Right cardiac atrium (tissue), 5 donors: ENCODE measurements at regions not wholly inside any gene's neighbourhood (a gene's known extent, or its start where the extent isn't known, plus 50 kb on each side); places are given as distances from the start of the nearest gene placed in this dataset.

Experiments used
- ATAC-seq, 2 donors: fragments of 200-7000 bp; cut with Tn5 transposase; one replicate each; pipeline versions ENCODE4 v1.8.0 to v1.9.1; 2020; ENCODE audit warnings: moderate library complexity in 2 of 2, mild to moderate bottlenecking in 1 of 2
- DNase-seq, 3 donors: peaks; one replicate each; pipeline ENCODE4 v3.0.0-alpha.2; 2020
- H3K27ac ChIP-seq: one replicate; pipeline ENCODE4 v1.5.1; 2013; ENCODE audit warnings: mild to moderate bottlenecking, low read length, control low read depth, moderate library complexity
- H3K27me3 ChIP-seq: one replicate; pipeline ENCODE4 v1.6.1; 2013; ENCODE audit not compliant: control insufficient read depth, insufficient read depth
- H3K4me1 ChIP-seq: one replicate; pipeline ENCODE4 v1.6.1; 2013; ENCODE audit warnings: low read length; ENCODE audit not compliant: control insufficient read depth, insufficient read depth
- H3K4me3 ChIP-seq: one replicate; pipeline ENCODE4 v1.5.1; 2013; ENCODE audit warnings: low read length, control low read depth
- H3K9me3 ChIP-seq: one replicate; pipeline ENCODE4 v1.6.1; 2013; ENCODE audit warnings: low read length; ENCODE audit not compliant: control insufficient read depth
- WGBS: extraction: QIAGEN DNeasy Blood & Tissue Kit; methylation state at CpG from one replicate; pipeline ENCODE4 v1.1.7; 2013; 5-methylcytosine and 5-hydroxymethylcytosine counted together
- intact Hi-C, 4 donors: fragments of 100-400 bp; cut with DNase I; formaldehyde crosslinking; loops; one replicate each; pipeline versions ENCODE4 v1.11.0 to v1.14.0; 2022 to 2023
- donor health status: healthy with polysubstance abuse.
- donor health status: DM: no; HTN: yes; CAD: no.
- donor health status: DM: no; HTN: no; CAD: no.
- donor health status: DM: no; HTN: yes; CAD: no; lungs with severe emphysema.
- donor health status: DM: yes; HTN: yes; CAD: no.

GRCh38 chr20:57078116-57078515 is 188.3 kb downstream of the BMP7 start:
- DNase-seq: no peak
- peaks cover 2% of the 10 kb centered on the region for H3K9me3 ChIP-seq
- no peaks in the 10 kb centered on the region for H3K27me3 ChIP-seq
- H3K4me3 ChIP-seq: no peak overlapping the region
- no peak for ATAC-seq
- WGBS: 73% methylated on average over 1 of the region's 1 CpG
- intact Hi-C loops: no loop called here
- H3K4me1 ChIP-seq: no peaks in the 10 kb centered on the region
- no peak overlapping the region for H3K27ac ChIP-seq

DNA sequence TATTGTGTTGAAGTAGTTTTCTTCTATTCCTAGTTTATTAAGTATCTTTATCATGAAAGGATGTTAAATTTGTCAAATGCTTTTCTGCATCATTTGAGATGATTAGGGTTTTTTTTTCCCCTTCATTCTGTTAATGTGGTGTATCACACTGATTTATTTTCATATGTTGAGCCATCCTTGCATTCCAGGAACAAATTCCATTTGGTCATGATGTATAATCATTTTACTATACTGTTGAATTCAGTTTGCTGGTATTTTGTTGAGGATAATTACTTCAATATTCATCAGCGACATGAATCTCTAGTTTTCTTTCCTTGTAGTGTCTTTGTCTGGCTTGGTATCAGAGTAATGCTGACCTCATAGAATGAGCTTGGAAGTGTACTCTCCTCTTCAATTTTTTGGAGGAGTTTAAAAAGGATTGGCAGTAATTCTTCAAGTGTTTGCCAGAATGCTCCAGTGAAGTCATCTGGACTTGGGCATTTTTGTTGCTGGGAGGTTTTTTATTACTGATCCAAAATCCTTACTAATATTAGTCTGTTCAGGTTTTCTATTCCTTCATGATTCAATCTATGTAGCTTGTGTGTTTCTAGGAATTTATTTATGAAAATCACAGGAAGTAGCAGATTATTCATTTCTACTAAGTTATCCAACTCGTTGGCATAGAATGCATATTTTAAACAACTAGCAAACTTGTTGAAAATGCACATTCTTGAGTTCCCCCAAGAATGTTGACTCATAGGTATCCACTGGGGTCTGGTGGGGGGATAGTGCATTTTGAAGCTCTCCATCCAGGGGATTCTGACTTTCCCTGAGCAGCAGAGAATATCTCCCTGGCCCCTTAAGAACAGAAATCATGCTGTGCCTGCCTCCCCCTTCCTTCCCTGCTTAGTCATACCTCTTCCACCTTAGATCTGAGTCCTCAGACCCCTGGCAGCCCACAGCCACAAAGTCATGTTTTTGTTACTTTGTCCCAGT is 187.1 kb downstream of the BMP7 start:
- DNase-seq: no peak
- H3K4me3 ChIP-seq: no peak overlapping the region
- ATAC-seq: no peak
- 46% methylated on average over 2 of the region's 2 CpGs for WGBS
- H3K27me3 ChIP-seq: no peaks in the 10 kb centered on the region
- intact Hi-C loops: no loop called here
- H3K9me3 ChIP-seq: peaks cover 2% of the 10 kb centered on the region
- no peak overlapping the region for H3K27ac ChIP-seq
- H3K4me1 ChIP-seq: no peaks in the 10 kb centered on the region

DNA sequence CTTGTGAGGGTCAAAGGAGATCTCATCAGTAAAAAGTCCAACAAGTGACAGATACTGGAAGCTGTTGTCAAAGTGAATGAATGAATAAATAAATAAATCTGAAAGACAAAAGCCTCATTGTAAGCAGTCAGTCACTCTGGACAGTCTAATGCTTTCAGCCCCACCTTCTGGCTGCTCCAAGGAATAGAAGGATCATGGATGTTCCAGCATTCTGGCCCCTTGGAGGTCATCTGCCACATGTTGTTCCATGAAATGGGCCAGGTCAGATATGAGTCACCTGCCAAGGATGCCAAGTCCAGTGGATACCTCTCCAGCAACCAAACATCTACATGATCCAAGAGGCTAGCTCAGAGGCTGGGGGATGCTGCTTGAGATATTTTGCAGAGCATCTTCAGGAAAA is 185.6 kb downstream of the BMP7 start:
- intact Hi-C loops: no loop called here
- no peak for ATAC-seq

DNA sequence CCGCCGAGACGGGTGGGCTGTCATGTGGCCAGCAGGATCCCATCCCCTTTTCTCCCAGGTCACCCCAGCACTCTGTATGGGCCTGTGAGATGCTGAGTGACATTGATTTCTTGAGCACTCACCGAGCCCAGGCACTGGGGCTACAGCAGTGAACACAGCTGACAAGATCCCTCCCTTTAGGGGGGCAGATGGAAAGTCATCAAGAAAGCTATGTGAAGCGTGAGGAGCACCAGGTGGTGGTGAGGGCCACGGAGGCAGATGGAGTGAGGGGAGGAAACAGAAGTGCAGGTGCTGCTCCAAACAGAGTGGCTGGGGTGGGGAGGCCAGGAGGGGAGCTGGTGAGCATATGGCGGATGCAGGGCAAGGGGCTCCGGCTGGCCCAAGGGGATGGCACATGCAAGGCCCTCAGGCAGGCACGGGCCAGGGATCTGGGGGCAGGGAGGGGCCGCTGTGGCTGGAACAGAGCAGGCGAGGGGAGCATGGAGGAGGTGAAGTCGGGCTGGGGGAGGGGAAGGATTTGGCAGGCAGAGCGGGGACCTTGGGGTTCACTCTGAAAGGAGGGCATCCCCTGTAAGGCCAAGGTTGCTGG is 184.0 kb downstream of the BMP7 start:
- H3K27me3 ChIP-seq: no peaks in the 10 kb centered on the region
- no peak for DNase-seq
- H3K9me3 ChIP-seq: no peaks in the 10 kb centered on the region
- WGBS: 73% methylated on average over 13 of the region's 13 CpGs
- intact Hi-C loops: no loop called here
- no peak overlapping the region for H3K27ac ChIP-seq
- H3K4me1 ChIP-seq: no peaks in the 10 kb centered on the region
- ATAC-seq: peak in 1 of 2 donors; percentile 25
- no peak overlapping the region for H3K4me3 ChIP-seq

More for the DNA sequence above, 185.6 kb downstream of the BMP7 start:
- Histone ChIP-seq H3K4me1 (no peaks in the 10 kb centered on the region), H3K4me3 (no peak overlapping the region), H3K9me3 (peaks cover 2% of the 10 kb centered on the region), H3K27me3 (no peaks in the 10 kb centered on the region), H3K27ac (no peak overlapping the region)
- DNase-seq: no peak

GRCh38 chr20:57083072-57083471 is 183.4 kb downstream of the BMP7 start:
- 83% methylated on average over 9 of the region's 9 CpGs for WGBS
- no peaks in the 10 kb centered on the region for H3K27me3 ChIP-seq
- ATAC-seq: peak in 1 of 2 donors; percentile 12

GRCh38 chr20:57086066-57086465 is 180.4 kb downstream of the BMP7 start:
- Histone ChIP-seq H3K4me3 (no peak overlapping the region), H3K27me3 (no peaks in the 10 kb centered on the region), H3K27ac (no peak overlapping the region), H3K9me3 (no peaks in the 10 kb centered on the region), H3K4me1 (no peaks in the 10 kb centered on the region)
- 82% methylated on average over 8 of the region's 8 CpGs for WGBS
- DNase-seq (no peak), ATAC-seq (no peak)
- intact Hi-C loops: loop anchor here in 1 of 4 donors (5.0 kb wide), 2 partner anchors 246 to 261 kb away; no protein-coding TSS in a partner anchor

More at GRCh38 chr20:57083072-57083471, 183.4 kb downstream of the BMP7 start:
- DNase-seq: no peak
- no peaks in the 10 kb centered on the region for H3K9me3 ChIP-seq
- H3K27ac ChIP-seq: no peak overlapping the region
- intact Hi-C loops: no loop called here
- no peak overlapping the region for H3K4me3 ChIP-seq
- H3K4me1 ChIP-seq: no peaks in the 10 kb centered on the region

- H3K9me3 ChIP-seq: no peaks in the 10 kb centered on the region
- H3K4me3 ChIP-seq: no peak overlapping the region
- H3K27ac ChIP-seq: no peak overlapping the region
- DNase-seq (no peak), ATAC-seq (no peak)
- H3K4me1 ChIP-seq: no peaks in the 10 kb centered on the region
- intact Hi-C loops: loop anchor here in 1 of 4 donors (5.0 kb wide), 2 partner anchors 245 to 260 kb away; no protein-coding TSS in a partner anchor
- no peaks in the 10 kb centered on the region for H3K27me3 ChIP-seq
- WGBS: 57% methylated on average over 16 of the region's 16 CpGs
Measured at GRCh38 chr20:57087102-57087501, 179.3 kb downstream of the BMP7 start.

GRCh38 chr20:57087705-57088104 is 178.7 kb downstream of the BMP7 start:
- no peaks in the 10 kb centered on the region for H3K4me1 ChIP-seq
- DNase-seq: no peak
- no peaks in the 10 kb centered on the region for H3K27me3 ChIP-seq
- ATAC-seq: no peak
- intact Hi-C loops: loop anchor here in 2 of 4 donors (2.0 to 5.0 kb wide), 3 partner anchors 245 to 260 kb away; no protein-coding TSS in a partner anchor
- WGBS: 82% methylated on average over 7 of the region's 7 CpGs
- H3K27ac ChIP-seq: no peak overlapping the region
- no peak overlapping the region for H3K4me3 ChIP-seq
- no peaks in the 10 kb centered on the region for H3K9me3 ChIP-seq

GRCh38 chr20:57088436-57088835 is 178.0 kb downstream of the BMP7 start:
- H3K27ac ChIP-seq: no peak overlapping the region
- intact Hi-C loops: loop anchor here in 2 of 4 donors (2.0 to 5.0 kb wide), 3 partner anchors 244 to 259 kb away; no protein-coding TSS in a partner anchor
- no peak for ATAC-seq
- 49% methylated on average over 6 of the region's 6 CpGs for WGBS
- H3K9me3 ChIP-seq: no peaks in the 10 kb centered on the region
- no peak overlapping the region for H3K4me3 ChIP-seq
- no peaks in the 10 kb centered on the region for H3K4me1 ChIP-seq
- H3K27me3 ChIP-seq: no peaks in the 10 kb centered on the region
- DNase-seq: no peak

DNA sequence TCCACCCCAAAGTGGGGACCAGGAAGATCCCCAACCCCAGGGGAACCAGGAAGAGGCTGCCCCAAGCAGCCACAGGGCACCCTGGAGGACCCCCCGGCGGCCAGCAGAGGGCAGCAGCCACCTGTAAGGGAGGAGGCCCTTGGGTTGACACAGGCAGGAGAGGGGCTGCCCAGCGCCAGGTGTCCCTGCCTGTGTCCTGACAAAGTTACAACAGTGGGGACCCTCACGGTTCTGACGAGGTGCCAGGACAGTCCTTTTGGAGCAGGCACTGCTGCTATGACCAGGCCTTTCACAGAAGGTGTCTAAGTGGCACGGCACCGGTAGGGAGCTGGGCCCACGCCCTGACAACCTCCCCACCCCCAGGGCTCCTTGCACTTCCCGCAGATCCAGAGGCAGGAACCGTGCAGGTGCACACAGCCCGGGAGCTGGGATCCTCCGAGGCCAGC is 176.7 kb downstream of the BMP7 start:
- peak; percentile 78 to 81 for ATAC-seq
- DNase-seq: peak; percentile 66 to 87 (median 83)
- 19% methylated on average over 12 of the region's 12 CpGs for WGBS
- H3K4me1 ChIP-seq: no peaks in the 10 kb centered on the region
- no peaks in the 10 kb centered on the region for H3K27me3 ChIP-seq
- no peak overlapping the region for H3K4me3 ChIP-seq
- no peak overlapping the region for H3K27ac ChIP-seq
- no peaks in the 10 kb centered on the region for H3K9me3 ChIP-seq
- intact Hi-C loops: loop anchor here (2.0 to 10.0 kb wide), 5 partner anchors 238 to 405 kb away; partner anchors contain the start of gene SPO11 (in 2 of the 4)
